ENCODE measurements at regions not wholly inside any gene's neighbourhood (a gene's known extent, or its start where the extent isn't known, plus 50 kb on each side); places are given as distances from the start of the nearest gene placed in this dataset.

GRCh38 chr7:108724251-108725100 lies 154.8 kb downstream of the DNAJB9 start:
- no peaks in the 10 kb centered on the region for H3K4me1 Mint-ChIP-seq
- Histone ChIP-seq H3K36me3 (ENCODE audit: insufficient read depth, low read length) (no peaks in the 10 kb centered on the region), H3K9me3 (ENCODE audit: control insufficient read depth in 1 of 2, low read length in 2 of 2) (no peaks in the 10 kb centered on the region), H3K4me1 (ENCODE audit: insufficient read depth, low read length) (no peaks in the 10 kb centered on the region), H3K4me3 (ENCODE audit: low read length in 2 of 2) (no peak overlapping the region), H3K27ac (ENCODE audit: low read depth, low read length) (no peak overlapping the region), H3K27me3 (ENCODE audit: insufficient read depth, low read length) (no peaks in the 10 kb centered on the region)
- H3K36me3 Mint-ChIP-seq: no peaks in the 10 kb centered on the region
- no peak for DNase-seq
- no peak overlapping the region for H3K27ac Mint-ChIP-seq
- intact Hi-C loops (cut with micrococcal nuclease): no loop called here
- ChIA-PET POLR2A (ENCODE audit: partially characterized antibody) (no interaction called here), CTCF (ENCODE audit: partially characterized antibody) (no interaction called here)
- peaks cover 0 to 3% (median 0%) of the 10 kb centered on the region in 8 donors for H3K9me3 Mint-ChIP-seq
- H3K4me3 Mint-ChIP-seq: no peak overlapping the region
- H3K27me3 Mint-ChIP-seq: no peaks in the 10 kb centered on the region

- ChIA-PET CTCF (ENCODE audit: partially characterized antibody) (no interaction called here), POLR2A (ENCODE audit: partially characterized antibody) (no interaction called here)
- Mint-ChIP-seq H3K9me3 (peaks cover 0 to 5% (median 0%) of the 10 kb centered on the region in 8 donors), H3K36me3 (no peaks in the 10 kb centered on the region), H3K4me1 (no peaks in the 10 kb centered on the region), H3K4me3 (no peak overlapping the region), H3K27ac (no peak overlapping the region), H3K27me3 (peaks cover 0 to 1% of the 10 kb centered on the region in 2 donors)
- H3K4me3 ChIP-seq (ENCODE audit: low read length in 2 of 2): no peak overlapping the region
- H3K27ac ChIP-seq (ENCODE audit: low read depth, low read length): no peak overlapping the region
- intact Hi-C loops (cut with micrococcal nuclease): no loop called here
- no peak for DNase-seq
- no peaks in the 10 kb centered on the region for H3K27me3 ChIP-seq (ENCODE audit: insufficient read depth, low read length)
- H3K9me3 ChIP-seq (ENCODE audit: control insufficient read depth in 1 of 2, low read length in 2 of 2): no peaks in the 10 kb centered on the region
- H3K36me3 ChIP-seq (ENCODE audit: insufficient read depth, low read length): no peaks in the 10 kb centered on the region
- H3K4me1 ChIP-seq (ENCODE audit: insufficient read depth, low read length): no peaks in the 10 kb centered on the region
Measured at GRCh38 chr7:108735814-108736213, 166.1 kb downstream of the DNAJB9 start.

GRCh38 chr7:108736221-108736891 lies 166.7 kb downstream of the DNAJB9 start:
- ChIA-PET CTCF (ENCODE audit: partially characterized antibody) (no interaction called here), POLR2A (ENCODE audit: partially characterized antibody) (no interaction called here)
- no peak overlapping the region for H3K4me3 ChIP-seq (ENCODE audit: low read length in 2 of 2)
- no peaks in the 10 kb centered on the region for H3K36me3 ChIP-seq (ENCODE audit: insufficient read depth, low read length)
- H3K4me1 ChIP-seq (ENCODE audit: insufficient read depth, low read length): no peaks in the 10 kb centered on the region
- Mint-ChIP-seq H3K27ac (no peak overlapping the region), H3K4me3 (no peak overlapping the region), H3K36me3 (no peaks in the 10 kb centered on the region), H3K9me3 (peaks cover 0 to 4% (median under 1%) of the 10 kb centered on the region in 8 donors), H3K27me3 (peaks cover 0 to 1% of the 10 kb centered on the region in 2 donors), H3K4me1 (no peaks in the 10 kb centered on the region)
- H3K9me3 ChIP-seq (ENCODE audit: control insufficient read depth in 1 of 2, low read length in 2 of 2): no peaks in the 10 kb centered on the region
- H3K27me3 ChIP-seq (ENCODE audit: insufficient read depth, low read length): no peaks in the 10 kb centered on the region
- H3K27ac ChIP-seq (ENCODE audit: low read depth, low read length): no peak overlapping the region
- intact Hi-C loops (cut with micrococcal nuclease): no loop called here
- DNase-seq: no peak

- CTCF ChIA-PET (ENCODE audit: partially characterized antibody): no interaction called here
- Histone ChIP-seq H3K36me3 (ENCODE audit: insufficient read depth, low read length) (no peaks in the 10 kb centered on the region), H3K27ac (ENCODE audit: low read depth, low read length) (no peak overlapping the region), H3K27me3 (ENCODE audit: insufficient read depth, low read length) (no peaks in the 10 kb centered on the region), H3K4me3 (ENCODE audit: low read length in 2 of 2) (no peak overlapping the region), H3K9me3 (ENCODE audit: control insufficient read depth in 1 of 2, low read length in 2 of 2) (no peaks in the 10 kb centered on the region), H3K4me1 (ENCODE audit: insufficient read depth, low read length) (no peaks in the 10 kb centered on the region)
- no peak for DNase-seq
- Mint-ChIP-seq H3K27me3 (no peaks in the 10 kb centered on the region), H3K9me3 (peaks cover 0 to 2% (median 0%) of the 10 kb centered on the region in 8 donors), H3K4me1 (no peaks in the 10 kb centered on the region), H3K4me3 (no peak overlapping the region), H3K27ac (no peak overlapping the region), H3K36me3 (no peaks in the 10 kb centered on the region)
- POLR2A ChIA-PET (ENCODE audit: partially characterized antibody): no interaction called here
- intact Hi-C loops (cut with micrococcal nuclease): no loop called here
Measured at GRCh38 chr7:108770981-108771745, 201.5 kb downstream of the DNAJB9 start.

GRCh38 chr7:108771853-108772252 lies 202.2 kb downstream of the DNAJB9 start:
- Histone ChIP-seq H3K27ac (ENCODE audit: low read depth, low read length) (no peak overlapping the region), H3K36me3 (ENCODE audit: insufficient read depth, low read length) (no peaks in the 10 kb centered on the region), H3K27me3 (ENCODE audit: insufficient read depth, low read length) (no peaks in the 10 kb centered on the region), H3K4me3 (ENCODE audit: low read length in 2 of 2) (no peak overlapping the region), H3K9me3 (ENCODE audit: control insufficient read depth in 1 of 2, low read length in 2 of 2) (no peaks in the 10 kb centered on the region), H3K4me1 (ENCODE audit: insufficient read depth, low read length) (no peaks in the 10 kb centered on the region)
- Mint-ChIP-seq H3K4me3 (no peak overlapping the region), H3K9me3 (peaks cover 0 to 2% (median 0%) of the 10 kb centered on the region in 8 donors), H3K4me1 (no peaks in the 10 kb centered on the region), H3K27ac (no peak overlapping the region), H3K27me3 (no peaks in the 10 kb centered on the region), H3K36me3 (no peaks in the 10 kb centered on the region)
- CTCF ChIA-PET (ENCODE audit: partially characterized antibody): no interaction called here
- no peak for DNase-seq
- intact Hi-C loops (cut with micrococcal nuclease): no loop called here
- POLR2A ChIA-PET (ENCODE audit: partially characterized antibody): no interaction called here

- Histone ChIP-seq H3K4me1 (ENCODE audit: insufficient read depth, low read length) (no peaks in the 10 kb centered on the region), H3K4me3 (ENCODE audit: low read length in 2 of 2) (no peak overlapping the region), H3K27ac (ENCODE audit: low read depth, low read length) (no peak overlapping the region), H3K36me3 (ENCODE audit: insufficient read depth, low read length) (no peaks in the 10 kb centered on the region), H3K9me3 (ENCODE audit: control insufficient read depth in 1 of 2, low read length in 2 of 2) (no peaks in the 10 kb centered on the region), H3K27me3 (ENCODE audit: insufficient read depth, low read length) (no peaks in the 10 kb centered on the region)
- Mint-ChIP-seq H3K4me1 (no peaks in the 10 kb centered on the region), H3K27ac (no peak overlapping the region), H3K27me3 (no peaks in the 10 kb centered on the region), H3K4me3 (no peak overlapping the region), H3K36me3 (no peaks in the 10 kb centered on the region), H3K9me3 (peaks cover 0 to 2% (median 0%) of the 10 kb centered on the region in 8 donors)
- CTCF ChIA-PET (ENCODE audit: partially characterized antibody): no interaction called here
- POLR2A ChIA-PET (ENCODE audit: partially characterized antibody): no interaction called here
- intact Hi-C loops (cut with micrococcal nuclease): no loop called here
- DNase-seq: no peak
Measured at GRCh38 chr7:108777966-108778365, 208.3 kb downstream of the DNAJB9 start.

GRCh38 chr7:108789451-108789850 lies 219.8 kb downstream of the DNAJB9 start:
- Histone ChIP-seq H3K27me3 (ENCODE audit: insufficient read depth, low read length) (no peaks in the 10 kb centered on the region), H3K9me3 (ENCODE audit: control insufficient read depth in 1 of 2, low read length in 2 of 2) (no peaks in the 10 kb centered on the region), H3K27ac (ENCODE audit: low read depth, low read length) (no peak overlapping the region), H3K4me1 (ENCODE audit: insufficient read depth, low read length) (no peaks in the 10 kb centered on the region), H3K4me3 (ENCODE audit: low read length in 2 of 2) (no peak overlapping the region), H3K36me3 (ENCODE audit: insufficient read depth, low read length) (no peaks in the 10 kb centered on the region)
- CTCF ChIA-PET (ENCODE audit: partially characterized antibody): no interaction called here
- Mint-ChIP-seq H3K4me1 (no peaks in the 10 kb centered on the region), H3K27ac (no peak overlapping the region), H3K27me3 (peaks cover 0 to 1% of the 10 kb centered on the region in 2 donors), H3K4me3 (no peak overlapping the region), H3K36me3 (no peaks in the 10 kb centered on the region), H3K9me3 (peaks cover 3 to 26% (median 9%) of the 10 kb centered on the region in 8 donors)
- POLR2A ChIA-PET (ENCODE audit: partially characterized antibody): no interaction called here
- no peak for DNase-seq
- intact Hi-C loops (cut with micrococcal nuclease): no loop called here
